Tibial nerve (tissue), 3 donors: ENCODE measurements at regions not wholly inside any gene's neighbourhood (a gene's known extent, or its start where the extent isn't known, plus 50 kb on each side); places are given as distances from the start of the nearest gene placed in this dataset.

ENCODE experiments used
- POLR2A ChIP-seq, 2 donors: fragments of 450-650 bp; IDR thresholded peaks; one replicate each; pipeline ENCODE4 v1.6.1; 2017; ENCODE audit warnings: antibody characterized with exemption in 2 of 2, mild to moderate bottlenecking in 2 of 2, moderate library complexity in 2 of 2
- TF ChIP-seq, protein P1 (sequence below), 5 experiments: fragments of 200-600 bp in 3 of 5; fragments of 450-650 bp in 2 of 5; sonication (generic) in 3 of 5; IDR thresholded peaks; one replicate each; pipeline ENCODE4 v1.5.1; 2016 to 2019; ENCODE audit warnings: antibody characterized with exemption in 5 of 5, mild to moderate bottlenecking in 3 of 5, moderate library complexity in 2 of 5

DNA sequence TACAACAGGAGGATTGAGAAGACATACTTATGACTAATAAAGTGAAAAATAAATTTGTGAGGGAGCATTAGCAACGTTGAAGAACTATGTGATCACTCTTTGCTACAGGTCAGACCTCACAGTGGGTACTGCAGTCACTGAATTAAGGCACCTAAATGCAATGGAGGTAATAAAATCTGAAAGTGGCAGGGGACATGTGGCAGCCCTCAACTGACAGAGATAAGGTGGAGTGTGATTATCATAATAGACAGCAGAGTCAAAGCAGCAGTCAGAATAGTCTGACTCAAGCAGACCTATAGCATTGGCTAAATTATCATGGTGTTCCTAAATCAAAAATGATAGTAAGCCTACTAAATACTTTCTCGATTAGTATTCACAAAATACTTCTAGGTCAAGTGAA, 1220.5 kb downstream of the PCDH18 start:
- no peak for TF ChIP-seq POLR2A (IDR thresholded peaks at IDR 0.05)
- TF ChIP-seq, protein P1, sequence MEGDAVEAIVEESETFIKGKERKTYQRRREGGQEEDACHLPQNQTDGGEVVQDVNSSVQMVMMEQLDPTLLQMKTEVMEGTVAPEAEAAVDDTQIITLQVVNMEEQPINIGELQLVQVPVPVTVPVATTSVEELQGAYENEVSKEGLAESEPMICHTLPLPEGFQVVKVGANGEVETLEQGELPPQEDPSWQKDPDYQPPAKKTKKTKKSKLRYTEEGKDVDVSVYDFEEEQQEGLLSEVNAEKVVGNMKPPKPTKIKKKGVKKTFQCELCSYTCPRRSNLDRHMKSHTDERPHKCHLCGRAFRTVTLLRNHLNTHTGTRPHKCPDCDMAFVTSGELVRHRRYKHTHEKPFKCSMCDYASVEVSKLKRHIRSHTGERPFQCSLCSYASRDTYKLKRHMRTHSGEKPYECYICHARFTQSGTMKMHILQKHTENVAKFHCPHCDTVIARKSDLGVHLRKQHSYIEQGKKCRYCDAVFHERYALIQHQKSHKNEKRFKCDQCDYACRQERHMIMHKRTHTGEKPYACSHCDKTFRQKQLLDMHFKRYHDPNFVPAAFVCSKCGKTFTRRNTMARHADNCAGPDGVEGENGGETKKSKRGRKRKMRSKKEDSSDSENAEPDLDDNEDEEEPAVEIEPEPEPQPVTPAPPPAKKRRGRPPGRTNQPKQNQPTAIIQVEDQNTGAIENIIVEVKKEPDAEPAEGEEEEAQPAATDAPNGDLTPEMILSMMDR (IDR thresholded peaks at IDR 0.05) = no peak
